ENCODE measurements at regions not wholly inside any gene's neighbourhood (a gene's known extent, or its start where the extent isn't known, plus 50 kb on each side); places are given as distances from the start of the nearest gene placed in this dataset.

- no peak for TF ChIP-seq EZH2 (IDR thresholded peaks at IDR 0.05; ENCODE audit: low read length, missing control alignments)
- TF ChIP-seq, protein P1, sequence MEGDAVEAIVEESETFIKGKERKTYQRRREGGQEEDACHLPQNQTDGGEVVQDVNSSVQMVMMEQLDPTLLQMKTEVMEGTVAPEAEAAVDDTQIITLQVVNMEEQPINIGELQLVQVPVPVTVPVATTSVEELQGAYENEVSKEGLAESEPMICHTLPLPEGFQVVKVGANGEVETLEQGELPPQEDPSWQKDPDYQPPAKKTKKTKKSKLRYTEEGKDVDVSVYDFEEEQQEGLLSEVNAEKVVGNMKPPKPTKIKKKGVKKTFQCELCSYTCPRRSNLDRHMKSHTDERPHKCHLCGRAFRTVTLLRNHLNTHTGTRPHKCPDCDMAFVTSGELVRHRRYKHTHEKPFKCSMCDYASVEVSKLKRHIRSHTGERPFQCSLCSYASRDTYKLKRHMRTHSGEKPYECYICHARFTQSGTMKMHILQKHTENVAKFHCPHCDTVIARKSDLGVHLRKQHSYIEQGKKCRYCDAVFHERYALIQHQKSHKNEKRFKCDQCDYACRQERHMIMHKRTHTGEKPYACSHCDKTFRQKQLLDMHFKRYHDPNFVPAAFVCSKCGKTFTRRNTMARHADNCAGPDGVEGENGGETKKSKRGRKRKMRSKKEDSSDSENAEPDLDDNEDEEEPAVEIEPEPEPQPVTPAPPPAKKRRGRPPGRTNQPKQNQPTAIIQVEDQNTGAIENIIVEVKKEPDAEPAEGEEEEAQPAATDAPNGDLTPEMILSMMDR (conservative IDR thresholded peaks at IDR 0.05 in 1 of 2, IDR thresholded peaks at IDR 0.05 in 1 of 2; ENCODE audit: low read depth in 1 of 2, low read length in 2 of 2), result no peak
These were observed 531.6 kb upstream of the SMIM21 start for GRCh38 chr18:75959150-75959549.

Measured in fibroblast of lung (primary cell).